Fibroblast of mammary gland (primary cell): ENCODE measurements at regions not wholly inside any gene's neighbourhood (a gene's known extent, or its start where the extent isn't known, plus 50 kb on each side); places are given as distances from the start of the nearest gene placed in this dataset.
A peak's percentile ranks its signal among the peaks of the same experiment; 100 is the strongest.

Source experiments
- DNase-seq: peaks from one replicate; pipeline ENCODE4 v3.0.0-alpha.2; 2010; ENCODE audit warnings: low read depth
- H3K4me3 ChIP-seq: 2 replicates; pipeline ENCODE4 v1.5.1; 2011; ENCODE audit warnings: low read depth, mild to moderate bottlenecking, low read length, moderate library complexity; ENCODE audit not compliant: control insufficient read depth
- CTCF ChIP-seq: conservative IDR thresholded peaks from 2 replicates; pipeline ENCODE4 v1.5.1; 2011; ENCODE audit warnings: low read depth, low read length, inconsistent platforms; ENCODE audit not compliant: control insufficient read depth, insufficient read depth

- DNase-seq = peak; percentile 29
- no peak for TF ChIP-seq CTCF
- no peak overlapping the region for H3K4me3 ChIP-seq
Observed at GRCh38 chr18:22493940-22494339, 76.2 kb upstream of the CTAGE1 start.

GRCh38 chr18:22494771-22495170 lies 77.1 kb upstream of the CTAGE1 start:
- no peak for TF ChIP-seq CTCF
- H3K4me3 ChIP-seq = no peak overlapping the region
- DNase-seq = peak; percentile 77

- H3K4me3 ChIP-seq = no peak overlapping the region
- no peak for TF ChIP-seq CTCF
- DNase-seq = no peak
Observed at GRCh38 chr18:22499421-22499820, 81.7 kb upstream of the CTAGE1 start.

- no peak overlapping the region for H3K4me3 ChIP-seq
- DNase-seq = peak; percentile 95
- no peak for TF ChIP-seq CTCF
Observed at GRCh38 chr18:22503803-22504202, 86.1 kb upstream of the CTAGE1 start.

GRCh38 chr18:22504251-22505030 lies 86.7 kb upstream of the CTAGE1 start:
- H3K4me3 ChIP-seq = no peak overlapping the region
- peak; percentile 74 for DNase-seq
- no peak for TF ChIP-seq CTCF

GRCh38 chr18:22505141-22505591 lies 87.5 kb upstream of the CTAGE1 start:
- no peak for TF ChIP-seq CTCF
- H3K4me3 ChIP-seq = no peak overlapping the region
- DNase-seq = peak; percentile 45
